Epithelial cell of esophagus (primary cell): ENCODE measurements at regions not wholly inside any gene's neighbourhood (a gene's known extent, or its start where the extent isn't known, plus 50 kb on each side); places are given as distances from the start of the nearest gene placed in this dataset.

ENCODE experiments used
- DNase-seq: peaks from one replicate; pipeline ENCODE4 v3.0.0; 2010; ENCODE audit warnings: low read depth
- H3K4me3 ChIP-seq: 2 replicates; pipeline ENCODE4 v1.5.1; 2011; ENCODE audit warnings: mild to moderate bottlenecking, low read length, control low read depth
- TF ChIP-seq, protein P1 (sequence below): IDR thresholded peaks from 2 replicates; pipeline ENCODE4 v1.5.1; 2011; ENCODE audit warnings: low read depth, mild to moderate bottlenecking, low read length, control low read depth, inconsistent platforms; ENCODE audit not compliant: insufficient read depth; ENCODE audit errors: missing control alignments

DNA sequence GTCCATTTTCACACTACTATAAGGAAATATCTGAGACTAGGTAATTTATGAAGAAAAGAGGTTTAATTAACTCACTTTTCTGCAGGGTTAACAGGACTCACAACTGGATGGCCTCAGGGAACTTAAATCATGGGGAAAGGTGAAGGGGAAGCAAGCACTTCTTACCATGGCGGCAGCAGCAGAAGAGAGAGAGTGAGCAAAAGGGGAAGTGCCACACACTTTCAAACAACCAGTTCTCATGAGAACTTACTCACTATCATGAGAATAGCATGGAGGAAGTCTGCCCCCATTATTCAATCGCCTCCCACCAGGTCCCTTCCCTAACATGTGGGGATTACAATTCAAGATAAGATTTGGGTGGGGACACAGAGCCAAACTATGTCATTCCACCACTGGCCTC is 55.1 kb upstream of the NETO1 start:
- H3K4me3 ChIP-seq = no peak overlapping the region
- TF ChIP-seq, protein P1, sequence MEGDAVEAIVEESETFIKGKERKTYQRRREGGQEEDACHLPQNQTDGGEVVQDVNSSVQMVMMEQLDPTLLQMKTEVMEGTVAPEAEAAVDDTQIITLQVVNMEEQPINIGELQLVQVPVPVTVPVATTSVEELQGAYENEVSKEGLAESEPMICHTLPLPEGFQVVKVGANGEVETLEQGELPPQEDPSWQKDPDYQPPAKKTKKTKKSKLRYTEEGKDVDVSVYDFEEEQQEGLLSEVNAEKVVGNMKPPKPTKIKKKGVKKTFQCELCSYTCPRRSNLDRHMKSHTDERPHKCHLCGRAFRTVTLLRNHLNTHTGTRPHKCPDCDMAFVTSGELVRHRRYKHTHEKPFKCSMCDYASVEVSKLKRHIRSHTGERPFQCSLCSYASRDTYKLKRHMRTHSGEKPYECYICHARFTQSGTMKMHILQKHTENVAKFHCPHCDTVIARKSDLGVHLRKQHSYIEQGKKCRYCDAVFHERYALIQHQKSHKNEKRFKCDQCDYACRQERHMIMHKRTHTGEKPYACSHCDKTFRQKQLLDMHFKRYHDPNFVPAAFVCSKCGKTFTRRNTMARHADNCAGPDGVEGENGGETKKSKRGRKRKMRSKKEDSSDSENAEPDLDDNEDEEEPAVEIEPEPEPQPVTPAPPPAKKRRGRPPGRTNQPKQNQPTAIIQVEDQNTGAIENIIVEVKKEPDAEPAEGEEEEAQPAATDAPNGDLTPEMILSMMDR = no peak
- no peak for DNase-seq
